SW480 (cell line): ENCODE measurements at regions not wholly inside any gene's neighbourhood (a gene's known extent, or its start where the extent isn't known, plus 50 kb on each side); places are given as distances from the start of the nearest gene placed in this dataset.
A peak's percentile ranks its signal among the peaks of the same experiment; 100 is the strongest.

Source experiments
- DNase-seq: peaks from one replicate; pipeline ENCODE4 v3.0.0-alpha.2; 2016; ENCODE audit warnings: low spot score

DNA sequence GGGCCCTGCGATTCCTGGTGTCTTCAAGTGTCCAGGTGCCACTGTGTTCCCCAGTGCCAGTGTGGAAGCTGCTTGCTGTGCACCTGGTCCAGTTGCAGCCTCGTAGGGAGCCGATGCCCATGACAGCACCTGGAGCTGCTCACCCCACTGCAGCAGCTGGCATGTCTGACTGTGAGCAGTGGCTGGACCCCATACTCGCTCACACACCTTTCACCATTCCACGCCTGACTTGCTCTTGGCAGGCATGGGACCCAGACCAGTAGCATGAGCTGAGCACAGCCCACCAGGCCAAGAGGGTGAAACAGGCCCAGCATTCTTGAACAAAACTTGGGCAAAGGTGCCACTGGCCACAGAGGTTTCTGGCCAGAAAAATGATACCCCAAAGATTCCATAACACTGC, 124.5 kb upstream of the THY1 start:
- no peak for DNase-seq

DNA sequence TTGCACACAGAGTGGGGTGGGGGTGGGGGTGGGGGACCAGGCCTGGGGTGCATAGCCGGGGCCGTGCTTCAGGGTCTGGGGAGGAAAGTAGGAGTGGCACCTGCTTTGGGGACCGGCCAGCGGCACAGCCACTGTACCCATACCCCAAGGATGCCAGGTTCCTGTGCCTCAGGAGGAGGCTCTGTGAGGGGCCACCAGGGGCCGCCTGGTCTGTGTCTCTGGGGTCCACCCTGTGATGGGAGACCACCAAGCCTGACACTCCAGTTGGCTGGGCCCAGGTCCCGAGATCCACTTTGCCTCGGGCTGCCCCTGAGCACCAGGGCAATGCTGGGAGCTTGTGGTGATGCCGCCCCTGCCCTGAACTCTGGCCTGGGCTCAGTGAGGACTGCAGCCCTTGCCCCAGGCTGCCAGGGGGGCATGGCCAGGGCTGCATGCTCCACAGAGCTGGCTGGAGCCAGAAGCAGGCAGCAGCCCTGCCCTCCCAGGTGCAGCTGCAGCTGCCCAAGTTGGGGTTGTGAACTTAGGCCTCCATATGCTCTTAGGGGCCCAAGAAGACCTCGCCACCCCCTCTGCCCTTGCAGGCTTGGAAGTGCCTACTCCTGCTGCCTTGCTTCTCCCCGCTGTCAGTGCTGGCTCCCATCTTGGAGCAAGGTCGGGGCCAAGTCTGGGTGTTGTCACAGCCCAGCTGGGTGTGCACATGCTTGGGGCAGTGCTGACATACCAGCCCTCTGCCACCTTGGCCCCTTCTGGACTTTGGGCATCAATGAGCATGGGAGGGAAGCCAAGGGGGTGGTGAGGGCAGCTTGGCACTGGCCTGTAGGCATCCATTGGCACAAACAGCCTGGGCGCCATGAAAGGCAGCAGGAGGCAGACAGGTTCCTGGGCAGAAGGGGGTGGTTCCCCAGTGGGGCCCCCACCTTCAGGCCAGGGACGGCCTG, 123.3 kb upstream of the THY1 start:
- DNase-seq = no peak

DNA sequence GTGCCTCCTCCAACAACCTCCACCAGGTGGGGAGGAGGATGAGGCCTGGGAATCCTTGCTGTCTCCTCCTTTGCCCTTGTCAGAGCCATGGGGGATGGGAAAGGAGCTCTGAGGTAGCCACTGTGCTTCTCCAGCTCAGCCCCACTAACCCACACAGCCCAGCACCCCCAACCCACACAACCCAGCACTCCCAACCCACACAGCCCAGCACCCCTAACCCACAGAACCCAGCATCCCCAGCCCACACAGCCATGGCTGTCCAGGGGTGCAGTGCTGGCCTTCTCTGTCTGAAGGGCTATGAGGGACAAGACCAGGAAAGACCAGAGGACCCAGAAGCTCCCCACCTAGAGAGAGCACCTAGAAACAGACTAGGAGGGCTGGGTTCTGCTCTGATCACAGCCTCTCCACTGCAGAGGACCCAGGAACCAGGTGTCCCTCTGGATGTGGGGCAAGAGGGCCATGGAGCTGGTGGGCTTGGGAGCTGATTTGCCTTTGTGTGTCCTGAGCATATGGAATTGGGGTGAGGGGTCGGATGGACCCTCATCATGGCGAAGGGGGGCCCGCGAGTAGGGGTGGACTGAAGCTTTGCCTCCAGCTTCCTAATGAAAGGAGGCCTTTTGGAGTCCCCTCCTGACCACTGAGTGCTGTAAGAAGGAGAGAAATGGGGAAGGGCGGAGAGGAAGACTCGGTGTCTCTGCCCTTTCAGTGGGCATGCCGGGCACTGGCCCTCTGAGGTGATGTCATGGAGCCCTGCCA, 117.6 kb upstream of the THY1 start:
- DNase-seq = no peak

DNA sequence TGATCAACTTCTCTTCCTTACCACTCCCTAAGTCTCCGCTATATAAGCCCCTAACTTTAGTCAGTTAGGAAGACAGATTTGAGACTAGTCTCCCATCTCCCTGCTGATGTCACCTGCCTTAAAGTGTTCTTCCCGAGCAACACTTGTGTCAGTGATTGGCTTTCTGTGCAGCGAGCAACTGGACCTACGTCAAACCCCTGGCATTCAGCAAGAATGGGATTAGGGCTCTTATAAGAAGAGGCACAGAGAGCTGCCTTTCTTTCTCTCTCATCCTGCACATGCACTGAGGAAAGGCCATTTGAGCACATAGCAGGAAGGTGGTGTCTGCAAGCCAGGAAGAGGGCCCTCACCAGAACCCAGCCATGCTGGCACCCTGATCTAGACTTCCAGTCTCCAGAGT, 116.6 kb upstream of the THY1 start:
- no peak for DNase-seq

DNA sequence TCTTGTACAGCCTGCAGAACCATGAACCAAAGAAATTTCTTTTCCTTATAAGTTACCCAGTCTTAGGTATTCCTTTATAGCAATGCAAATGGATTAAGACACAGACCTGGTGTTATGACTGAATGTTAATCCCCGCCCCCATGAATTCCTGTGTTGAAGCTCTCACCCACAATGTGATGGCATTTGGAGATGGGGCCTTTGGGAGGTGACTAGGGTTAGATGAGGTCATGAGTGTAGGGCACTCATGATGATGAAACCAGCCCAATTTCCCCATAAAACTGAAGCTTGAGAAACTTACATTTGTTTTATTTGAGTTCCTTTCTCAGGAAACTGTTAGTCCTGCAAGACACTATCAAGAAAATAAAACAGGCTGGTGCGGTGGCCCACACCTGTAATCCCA, 115.8 kb upstream of the THY1 start:
- peak; percentile 44 for DNase-seq

DNA sequence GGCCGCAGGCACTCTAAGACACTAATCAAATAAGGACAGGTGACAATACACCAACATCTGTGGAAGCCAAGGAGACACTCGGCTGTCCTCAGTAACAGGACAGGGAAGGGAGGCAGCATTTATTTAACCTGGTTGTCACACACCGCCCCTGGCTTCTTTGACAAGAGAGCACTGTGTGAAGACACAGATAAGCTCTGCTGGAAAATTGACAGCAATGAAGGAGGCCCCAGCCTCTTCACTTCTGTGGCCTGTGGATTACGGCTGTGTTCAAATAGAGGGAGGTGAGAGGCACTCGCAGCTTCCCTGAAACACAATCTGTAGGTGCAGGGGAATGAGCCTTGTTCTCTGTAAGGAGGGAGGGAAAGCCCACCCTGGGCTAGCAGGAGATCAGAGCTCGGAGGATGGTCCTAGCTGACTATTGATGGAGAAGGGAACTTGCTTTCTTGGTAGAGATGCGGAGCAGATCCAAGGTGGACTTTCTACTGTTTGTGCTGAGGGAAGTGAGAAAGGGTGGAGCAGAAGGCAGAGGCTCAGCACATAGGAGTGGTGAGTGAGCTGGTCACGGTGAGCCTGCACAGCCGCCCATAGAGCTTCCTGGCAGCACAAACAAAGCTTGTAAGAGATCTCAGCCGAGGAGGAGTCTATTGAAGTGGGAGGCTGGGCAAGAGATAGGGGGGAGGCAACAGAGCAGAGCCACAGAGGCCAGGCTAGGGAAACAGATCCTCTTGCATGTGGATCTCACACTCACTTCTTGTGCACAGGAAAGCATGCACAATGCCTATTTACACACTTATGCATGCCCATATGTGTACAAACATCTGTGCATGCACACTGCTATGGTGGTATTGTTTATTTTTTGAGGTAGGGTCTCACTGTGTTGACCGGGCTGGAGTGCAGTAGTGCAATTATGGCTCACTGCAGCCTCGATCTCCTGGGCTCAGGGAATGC, 114.6 kb upstream of the THY1 start:
- DNase-seq = no peak

DNA sequence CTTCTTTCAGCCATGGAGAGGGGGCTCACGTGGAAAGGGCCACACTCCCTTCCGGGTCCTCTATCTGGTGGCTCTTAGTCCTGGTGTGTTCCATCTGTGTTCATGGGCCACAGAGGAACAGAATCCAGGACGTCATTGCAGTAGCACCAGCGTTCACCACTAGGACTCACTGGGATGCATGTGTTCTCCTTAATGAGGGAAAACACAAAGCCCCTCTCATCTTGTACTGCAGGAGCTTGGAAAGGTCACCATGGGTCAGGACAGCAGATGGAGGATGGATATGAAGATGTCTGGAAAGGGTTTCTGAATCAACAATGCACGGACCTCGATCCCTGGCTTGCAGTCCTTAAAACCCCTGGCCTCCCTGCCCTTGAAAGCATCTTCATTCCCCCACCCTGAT, 113.8 kb upstream of the THY1 start:
- no peak for DNase-seq

DNA sequence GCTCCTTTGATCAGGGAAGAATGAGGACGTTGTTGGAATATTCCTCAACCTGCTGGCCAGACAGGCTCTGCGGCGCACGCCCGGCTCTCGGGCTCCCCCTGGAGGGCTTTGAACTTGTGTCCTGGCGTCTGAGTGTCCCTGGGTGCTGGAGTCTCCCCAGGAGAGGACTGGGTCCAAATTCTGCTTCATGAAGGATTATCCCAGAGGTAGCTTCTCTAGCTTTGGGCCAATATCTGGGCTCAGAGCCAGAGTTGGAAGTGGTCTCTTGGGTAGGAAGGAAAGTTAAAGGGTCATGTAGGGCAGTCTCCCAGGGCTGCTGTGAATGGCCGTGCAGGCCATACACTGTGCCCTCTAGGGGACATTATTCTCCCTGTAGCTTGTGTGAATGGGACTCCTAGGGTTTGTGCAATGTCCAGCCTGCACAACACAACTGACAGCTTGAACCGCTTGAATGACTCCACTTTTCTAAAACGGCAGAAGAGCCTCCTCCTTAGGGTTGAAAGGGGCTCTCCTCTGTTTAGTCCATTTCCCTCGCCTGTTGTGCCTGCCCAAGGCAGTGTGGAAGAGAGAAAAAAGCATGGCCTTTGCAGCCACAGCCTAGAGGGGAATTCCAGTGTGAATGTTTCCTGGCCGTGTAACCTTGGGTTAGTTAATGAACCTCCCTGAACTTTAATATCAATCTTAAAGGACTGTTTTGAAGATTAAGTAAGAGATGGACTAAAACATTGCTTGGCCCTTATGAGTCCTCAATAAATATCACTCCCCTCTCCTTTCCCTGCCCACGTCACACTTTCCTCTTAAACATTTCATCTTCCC, 111.2 kb upstream of the THY1 start:
- peak; percentile 65 for DNase-seq

DNA sequence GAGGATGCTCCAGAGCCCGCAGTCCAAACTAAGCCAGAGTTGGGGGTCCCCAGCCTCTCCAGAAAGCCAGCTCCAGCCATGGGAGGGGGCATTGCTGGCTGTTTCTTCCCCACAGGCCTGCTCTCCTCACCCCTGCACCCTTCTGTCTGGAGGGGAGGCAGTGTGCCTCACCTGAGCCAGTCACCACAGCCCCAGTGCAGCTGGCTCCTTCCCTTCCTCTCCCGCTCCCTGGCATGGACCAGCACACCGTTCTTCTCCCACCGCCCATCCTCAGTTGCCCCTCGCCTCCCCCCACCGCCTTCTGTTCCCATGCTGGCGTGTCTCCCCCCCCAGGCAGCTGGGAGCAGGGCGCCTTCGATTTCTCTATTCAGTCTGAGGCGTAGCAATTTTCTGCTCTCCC, 110.5 kb upstream of the THY1 start:
- DNase-seq = no peak

DNA sequence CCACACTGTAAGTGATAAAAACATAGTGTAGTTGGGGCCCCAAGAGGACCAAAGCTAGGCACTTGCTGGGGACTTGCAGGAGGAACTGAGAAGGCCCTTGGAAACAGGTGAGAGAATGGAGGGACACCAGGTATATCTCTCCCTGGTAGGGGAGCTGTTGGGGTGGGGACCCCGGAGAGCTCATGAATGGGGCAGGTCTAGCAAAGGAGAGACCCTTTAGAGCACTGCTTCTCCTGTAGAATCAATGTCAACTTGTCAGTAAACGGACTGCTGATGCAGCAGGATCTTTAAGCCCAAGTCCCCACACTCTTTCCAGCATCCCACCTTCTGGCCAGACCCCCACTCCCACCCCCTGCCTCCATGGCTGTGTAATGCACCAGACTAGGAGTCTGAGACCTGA, 109.6 kb upstream of the THY1 start:
- DNase-seq = no peak

DNA sequence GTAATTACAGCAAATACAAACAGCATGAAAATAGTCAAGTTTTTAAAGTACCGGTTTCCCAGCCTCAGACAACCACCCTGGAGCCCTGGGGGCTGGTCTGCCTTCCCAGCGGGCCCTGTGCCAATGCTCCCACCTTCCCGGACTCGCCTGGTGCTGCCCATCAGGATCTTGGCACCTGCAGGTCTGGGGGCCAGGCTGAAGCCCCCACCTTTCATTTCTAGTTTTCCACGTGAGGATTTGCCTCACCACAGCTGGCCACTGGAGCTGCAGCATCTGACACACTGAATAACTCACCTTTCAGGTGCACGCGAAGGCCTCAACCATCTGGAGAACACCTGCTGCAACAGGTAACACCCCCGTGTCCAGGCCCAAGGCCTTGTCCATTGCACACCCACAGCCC, 108.7 kb upstream of the THY1 start:
- no peak for DNase-seq

DNA sequence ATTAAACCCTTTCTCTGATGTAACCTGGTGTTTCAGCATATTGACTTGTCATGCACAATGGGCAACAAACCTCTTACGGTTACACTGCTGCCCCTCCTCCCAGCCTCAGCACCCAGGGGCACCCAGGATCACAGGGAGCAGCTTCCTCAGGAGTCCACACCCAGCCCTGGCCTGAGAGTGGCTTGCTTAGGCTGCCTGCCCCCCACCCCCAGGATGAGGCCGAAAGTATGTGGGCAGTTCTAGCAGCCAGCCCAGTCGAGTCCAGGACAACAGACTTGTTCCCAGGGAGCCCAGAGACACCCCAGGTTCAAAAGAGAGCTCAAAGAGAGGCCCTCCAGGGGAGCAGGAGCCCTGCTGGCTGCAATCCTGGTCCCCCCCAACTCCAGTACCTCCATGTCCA, 108.1 kb upstream of the THY1 start:
- DNase-seq = no peak

DNA sequence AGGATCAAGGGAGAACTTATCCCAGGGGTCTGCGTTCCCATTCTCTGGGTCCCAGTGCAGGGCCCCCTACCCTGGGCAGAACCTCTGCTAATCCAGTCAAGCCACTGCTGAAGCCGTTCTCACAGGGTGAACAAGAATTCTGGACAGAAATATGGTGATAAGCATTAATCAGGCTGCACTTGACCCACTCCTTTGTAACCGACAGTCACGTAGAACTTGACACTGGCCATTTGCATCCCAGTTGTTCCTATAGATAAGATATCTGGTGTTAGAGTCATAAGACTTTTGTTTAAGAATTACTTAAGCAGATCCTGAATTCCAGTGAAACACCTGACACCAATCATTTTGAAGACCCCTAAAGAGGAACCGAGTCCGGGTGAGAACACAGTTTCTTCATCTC, 107.5 kb upstream of the THY1 start:
- DNase-seq = no peak

DNA sequence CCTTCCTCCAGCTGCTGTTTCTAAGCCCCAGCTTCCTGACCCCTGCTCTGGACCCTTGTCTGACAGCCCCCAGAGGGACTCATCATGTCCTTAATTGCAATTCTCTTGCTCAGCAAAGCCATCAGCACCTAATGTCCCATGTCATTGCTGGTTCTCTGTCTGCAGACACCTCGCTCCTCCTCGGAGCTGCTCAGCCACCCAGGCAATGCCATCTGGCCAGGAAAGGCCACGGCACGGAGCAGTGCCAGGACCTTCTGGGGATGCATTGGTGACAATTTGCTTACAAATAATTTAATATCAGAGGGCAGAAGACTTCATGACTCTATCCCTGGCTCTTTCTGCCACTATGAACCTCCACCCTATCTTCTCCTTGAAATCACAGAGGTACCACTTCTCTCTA, 107.0 kb upstream of the THY1 start:
- no peak for DNase-seq

DNA sequence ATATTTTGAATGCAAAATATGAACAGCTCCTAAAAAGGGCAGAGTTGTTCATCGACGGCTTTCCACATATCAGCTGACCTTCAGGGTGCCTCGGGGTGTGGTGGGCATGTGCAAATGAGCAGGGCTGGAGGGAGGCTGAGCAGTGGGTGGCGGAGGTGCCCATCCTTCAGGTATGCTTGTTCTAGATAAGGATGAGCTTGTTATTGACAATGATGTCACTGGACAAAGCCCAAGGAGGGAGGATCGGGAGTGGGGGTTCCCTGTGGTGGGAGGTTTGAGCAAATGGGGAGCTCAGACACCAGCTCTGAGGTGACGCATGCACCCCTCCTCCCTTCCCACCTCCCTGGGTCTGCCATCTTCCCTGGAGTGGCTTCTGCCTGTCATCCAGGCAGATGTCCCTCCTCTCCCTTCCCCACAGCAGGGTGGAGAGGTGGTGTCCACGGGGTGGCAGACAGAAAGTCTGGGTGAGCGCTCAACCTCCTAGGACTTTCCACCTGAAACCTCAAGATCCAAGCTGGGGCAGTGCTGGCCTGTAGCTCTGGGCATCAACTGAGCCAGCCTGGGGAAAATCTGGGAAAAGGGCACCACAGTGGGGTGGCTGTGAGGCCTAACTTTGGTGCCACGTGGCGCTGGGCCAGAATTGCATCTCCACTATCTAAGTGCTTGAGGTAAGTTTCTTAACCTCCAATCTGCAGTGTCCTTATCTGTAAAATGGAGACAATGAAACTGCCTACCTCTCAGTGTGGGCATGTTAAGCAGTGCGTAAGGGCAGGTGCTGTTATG, 106.3 kb upstream of the THY1 start:
- no peak for DNase-seq

DNA sequence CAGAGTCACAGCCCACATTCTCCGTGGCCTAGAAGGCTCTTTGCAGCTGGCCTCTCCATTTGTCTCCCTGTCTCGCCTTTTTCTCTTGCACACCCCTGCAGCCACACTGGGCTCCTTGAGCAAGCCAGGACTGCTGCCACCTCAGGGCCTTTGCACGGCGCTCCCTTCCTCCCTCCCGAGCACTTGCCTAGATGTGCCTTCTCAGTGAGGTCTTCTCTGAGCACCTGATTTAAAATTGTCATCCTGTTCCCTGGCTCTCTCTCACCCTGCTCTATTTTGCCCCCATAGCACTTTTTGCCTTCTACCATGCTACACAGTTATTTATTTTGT, 102.9 kb upstream of the THY1 start:
- DNase-seq = no peak

DNA sequence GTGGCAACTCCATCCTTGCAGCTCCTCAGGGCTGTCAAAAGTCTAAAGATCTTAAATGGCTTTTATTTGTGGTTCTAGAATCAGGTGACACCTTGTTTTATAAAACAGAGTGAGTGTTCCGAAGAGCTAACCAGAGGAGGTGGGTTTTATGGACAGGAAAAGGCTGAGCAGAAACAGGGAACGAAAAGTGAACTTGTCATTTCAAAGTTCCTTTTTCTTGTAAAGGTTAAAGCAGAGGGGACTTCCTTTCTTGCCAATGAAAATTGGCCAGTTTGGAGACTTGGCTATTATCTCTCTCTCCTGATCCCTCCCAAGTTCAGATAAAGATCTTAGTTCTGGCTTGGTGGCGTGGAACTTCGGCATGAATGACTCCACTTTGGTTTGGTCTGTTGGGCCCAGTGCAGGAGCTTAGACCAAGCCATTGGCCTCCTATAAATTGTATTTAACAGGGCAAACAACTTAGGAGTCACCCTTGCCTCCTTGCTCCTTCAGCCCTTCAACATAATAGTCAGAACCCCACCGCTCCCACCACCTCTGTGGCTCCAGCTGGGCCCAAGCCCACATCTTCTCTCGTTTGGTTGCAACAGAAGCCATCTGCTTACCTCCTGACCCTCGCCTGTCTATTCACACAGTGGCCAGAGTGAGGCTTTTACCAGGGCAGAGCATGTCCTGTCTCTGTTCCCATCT, 102.4 kb upstream of the THY1 start:
- DNase-seq = no peak

DNA sequence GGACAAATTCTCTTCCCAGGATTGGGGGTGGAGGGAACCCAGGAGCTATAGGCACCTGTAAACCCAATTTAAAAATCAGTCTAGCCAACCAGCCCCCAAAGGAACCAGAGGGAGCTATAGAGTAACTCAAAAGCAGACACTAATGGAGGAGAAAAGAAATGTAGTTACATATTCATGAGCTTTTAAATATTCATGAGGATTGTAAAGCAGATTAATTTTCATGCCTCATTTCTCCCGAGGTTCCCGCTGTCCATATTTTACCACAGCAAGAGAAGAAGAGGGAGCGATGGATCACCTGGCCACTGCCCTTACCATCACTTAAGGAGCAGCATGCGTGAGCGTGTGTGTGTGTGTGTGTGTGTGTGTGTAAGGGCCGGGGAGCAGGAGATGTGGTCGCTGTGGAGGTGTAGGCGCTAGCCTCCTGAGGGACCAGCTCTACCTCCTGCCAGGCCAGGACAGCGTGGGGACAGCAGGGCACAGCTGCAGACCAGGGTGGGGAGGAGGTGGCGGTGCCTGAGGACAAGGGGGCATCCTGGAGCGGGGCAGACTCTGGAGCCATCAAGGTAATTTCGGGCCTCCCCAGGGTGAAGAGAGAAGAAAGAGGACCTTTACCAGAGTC, 100.7 kb upstream of the THY1 start:
- DNase-seq = no peak

DNA sequence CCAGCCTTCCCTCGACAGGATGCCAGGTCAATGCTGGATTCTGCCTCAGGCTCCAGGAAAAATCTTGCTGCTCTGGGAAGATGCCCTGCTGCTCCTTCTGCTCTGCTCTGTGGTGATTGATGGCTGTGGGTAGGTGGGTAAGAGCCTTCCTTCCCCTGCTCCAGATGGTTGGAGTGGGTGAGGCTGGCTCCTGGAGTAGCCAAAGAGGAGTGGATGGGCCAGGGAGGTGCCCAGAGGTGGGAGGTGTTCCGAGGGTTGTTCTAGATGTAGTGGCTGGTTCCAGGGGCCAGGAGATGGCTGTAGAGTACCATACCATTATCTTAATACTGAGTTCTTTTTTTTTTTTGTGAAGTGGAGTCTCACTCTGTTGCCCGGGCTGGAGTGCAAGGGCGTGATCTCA, 99.6 kb upstream of the THY1 start:
- no peak for DNase-seq

DNA sequence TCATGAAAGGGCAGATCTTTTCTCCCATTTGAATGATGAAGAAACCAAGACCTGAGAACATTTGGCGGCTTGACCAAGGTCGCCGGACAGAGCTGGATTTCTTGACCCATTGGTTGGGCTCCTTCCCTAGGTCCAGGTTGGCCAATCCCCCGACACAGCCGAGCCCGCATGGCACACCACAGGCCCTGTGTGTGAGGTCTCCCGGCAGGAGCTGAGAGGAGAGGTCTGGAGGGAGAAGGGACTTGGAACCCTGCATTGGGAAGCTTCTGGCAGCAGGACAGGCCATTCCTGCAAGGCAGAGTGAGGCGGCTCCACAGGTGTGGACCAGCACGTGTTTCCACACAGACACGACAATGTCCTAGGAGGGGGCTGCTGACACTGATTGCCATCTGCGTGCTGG, 98.6 kb upstream of the THY1 start:
- no peak for DNase-seq
